ENCODE measurements at regions not wholly inside any gene's neighbourhood (a gene's known extent, or its start where the extent isn't known, plus 50 kb on each side); places are given as distances from the start of the nearest gene placed in this dataset.

- Histone ChIP-seq H2BK20ac (ENCODE audit: low read depth, low read length, poor library complexity, severe bottlenecking) (no peak overlapping the region), H3K23me2 (ENCODE audit: insufficient read length, low read depth, low read length, poor library complexity, severe bottlenecking) (no peaks in the 10 kb centered on the region), H2BK120ac (ENCODE audit: low read depth, low read length, poor library complexity, severe bottlenecking) (no peak overlapping the region), H4K8ac (replicated peaks; ENCODE audit: insufficient read length, low read depth, low read length) (no peak overlapping the region), H3K27me3 (ENCODE audit: insufficient read depth, low read length) (no peaks in the 10 kb centered on the region), H3K14ac (ENCODE audit: insufficient read depth, low read length) (no peak overlapping the region), H3T11ph (ENCODE audit: low read length) (no peak overlapping the region), H3K79me1 (ENCODE audit: insufficient read depth, low read depth, low read length, poor library complexity, severe bottlenecking) (no peaks in the 10 kb centered on the region), H3K56ac (ENCODE audit: insufficient read length, low read depth, low read length) (no peak overlapping the region), H3K9me3 (ENCODE audit: control insufficient read depth, low read depth, low read length) (no peaks in the 10 kb centered on the region), H3K79me2 (ENCODE audit: insufficient read depth, low read length) (no peaks in the 10 kb centered on the region), H4K5ac (ENCODE audit: insufficient read length, low read depth, low read length) (no peak overlapping the region), H3K23ac (ENCODE audit: insufficient read length, low read depth, low read length) (no peak overlapping the region), H4K91ac (ENCODE audit: insufficient read length, low read depth, low read length) (no peak overlapping the region), H2BK15ac (ENCODE audit: low read depth, low read length) (no peak overlapping the region), H3K4me2 (ENCODE audit: insufficient read depth, insufficient read length, low read length) (no peak overlapping the region), H3K4ac (ENCODE audit: low read depth, low read length) (no peak overlapping the region), H2BK5ac (ENCODE audit: insufficient read length, low read length) (no peak overlapping the region), H2AFZ (ENCODE audit: low read length) (no peak overlapping the region), H4K20me1 (ENCODE audit: control insufficient read depth, insufficient read depth, insufficient read length) (no peaks in the 10 kb centered on the region), H3K4me1 (ENCODE audit: insufficient read depth, low read length) (no peaks in the 10 kb centered on the region), H3K27ac (ENCODE audit: insufficient read length, low read depth, low read length) (no peak overlapping the region), H2AK5ac (ENCODE audit: insufficient read length, low read length) (no peak overlapping the region), H3K9ac (ENCODE audit: extremely low read depth, insufficient read length, low read length) (no peak overlapping the region), H3K18ac (ENCODE audit: insufficient read length, low read depth, low read length) (no peak overlapping the region), H2BK12ac (ENCODE audit: insufficient read length, low read depth, low read length) (no peak overlapping the region)
- no CpG with 5 or more reads among the region's 3 CpGs for WGBS (ENCODE audit: extremely low coverage, insufficient read length, low lambda C conversion rate)
- H3K4me1 Mint-ChIP-seq = peaks cover 2 to 3% of the 10 kb centered on the region in 2 experiments; a peak in 3 of 4 replicates
- no peak overlapping the region for H3K27ac Mint-ChIP-seq
- no peak for DNase-seq
- peaks cover 7 to 13% of the 10 kb centered on the region in 2 experiments; a peak in 4 of 5 replicates for H3K9me3 Mint-ChIP-seq
- no peak overlapping the region for H3K4me3 Mint-ChIP-seq
- TF ChIP-seq CTCF (conservative IDR thresholded peaks at IDR 0.05) = no peak
- H3K27me3 Mint-ChIP-seq (ENCODE audit: low read depth) = no peaks in the 10 kb centered on the region
- peaks cover 0 to 22% (median 7%) of the 10 kb centered on the region in 3 experiments; a peak in 4 of 7 replicates for H3K36me3 Mint-ChIP-seq (ENCODE audit: insufficient read depth in 1 of 3, low read depth in 3 of 3)
Measured at GRCh38 chr3:83559082-83559481, 1399.7 kb upstream of the CADM2 start.
